ENCODE measurements at regions not wholly inside any gene's neighbourhood (a gene's known extent, or its start where the extent isn't known, plus 50 kb on each side); places are given as distances from the start of the nearest gene placed in this dataset.
"Not testable (repeated sequence)": the region's sequence is repeated elsewhere in the genome, so short reads cannot be mapped to it uniquely, and the experiment has no call there.

DNA sequence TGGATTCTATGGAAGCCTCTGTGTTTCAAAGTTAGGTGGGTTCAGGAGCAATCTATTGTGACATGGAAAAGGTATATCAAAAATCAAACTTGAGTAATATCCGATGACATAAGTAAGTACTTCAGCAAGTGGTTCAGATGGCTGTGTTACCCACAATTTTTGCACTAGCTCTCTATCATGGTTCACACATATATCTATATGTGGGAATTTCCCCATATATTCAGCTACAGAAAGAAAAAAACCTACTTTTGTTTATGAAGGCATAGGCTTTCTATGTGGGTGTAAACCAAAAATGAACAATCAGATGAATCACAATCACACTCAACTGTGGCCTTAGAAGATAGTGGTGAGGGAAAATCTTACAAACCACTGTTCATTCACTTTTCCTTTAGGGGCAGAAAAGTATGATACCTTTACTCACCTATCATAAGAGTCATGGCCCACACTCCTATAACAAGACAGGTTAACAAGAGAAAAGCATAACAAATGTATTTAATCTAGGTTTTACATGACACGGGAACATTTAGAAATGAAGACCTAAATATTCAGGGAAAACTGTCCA, 449.6 kb upstream of the HTR1E start:
- no peak for DNase-seq (ENCODE audit: extremely low read depth, low read depth, low spot score)

DNA sequence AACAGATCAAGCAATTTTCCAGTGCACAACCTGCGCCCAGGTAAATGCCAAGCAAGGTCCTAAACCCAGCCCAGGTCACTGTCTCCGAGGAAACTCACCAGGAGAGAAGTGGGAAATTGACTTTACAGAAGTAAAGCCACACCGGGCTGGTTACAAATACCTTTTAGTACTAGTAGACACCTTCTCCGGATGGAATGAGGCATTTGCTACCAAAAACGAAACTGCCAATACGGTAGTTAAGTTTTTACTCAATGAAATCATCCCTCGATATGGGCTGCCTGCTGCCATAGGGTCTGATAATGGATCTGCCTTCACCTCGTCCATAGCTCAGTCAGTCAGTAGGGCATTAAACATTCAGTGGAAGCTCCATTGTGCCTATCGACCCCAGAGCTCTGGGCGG, 459.0 kb upstream of the HTR1E start:
- not testable (repeated sequence) for DNase-seq (ENCODE audit: extremely low read depth, low read depth, low spot score)

- DNase-seq (ENCODE audit: extremely low read depth, low read depth, low spot score) = no peak
These were observed 459.7 kb upstream of the HTR1E start for GRCh38 chr6:86477500-86478148.

DNA sequence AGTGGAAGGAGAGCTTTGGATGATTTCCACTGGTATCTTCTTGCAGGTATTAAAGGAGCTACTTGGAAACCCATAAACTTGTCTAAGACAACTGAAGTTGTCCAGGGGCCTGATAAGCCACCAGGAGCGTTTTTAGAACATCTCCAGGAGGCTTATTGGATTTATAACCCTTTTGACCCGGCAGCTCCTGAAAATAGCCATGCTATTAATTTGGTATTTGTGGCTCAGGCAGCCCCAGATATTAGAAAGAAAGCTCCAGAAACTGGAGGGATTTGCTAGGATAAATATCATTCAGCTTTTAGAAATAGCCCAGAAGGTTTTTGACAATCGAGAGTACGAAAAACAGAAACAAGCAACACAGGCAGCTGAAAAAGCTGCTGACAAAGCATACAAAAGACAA, 461.0 kb upstream of the HTR1E start:
- no peak for DNase-seq (ENCODE audit: extremely low read depth, low read depth, low spot score)

- no peak for DNase-seq (ENCODE audit: extremely low read depth, low read depth, low spot score)
These were observed 463.2 kb upstream of the HTR1E start for GRCh38 chr6:86474081-86474480.

GRCh38 chr6:86471791-86472190, 465.5 kb upstream of the HTR1E start:
- DNase-seq (ENCODE audit: extremely low read depth, low read depth, low spot score) = no peak

GRCh38 chr6:86459978-86460377, 477.4 kb upstream of the HTR1E start:
- no peak for DNase-seq (ENCODE audit: extremely low read depth, low read depth, low spot score)

GRCh38 chr6:86456821-86457220, 480.5 kb upstream of the HTR1E start:
- no peak for DNase-seq (ENCODE audit: extremely low read depth, low read depth, low spot score)

- no peak for DNase-seq (ENCODE audit: extremely low read depth, low read depth, low spot score)
These were observed 484.1 kb upstream of the HTR1E start for GRCh38 chr6:86453232-86453631.

DNA sequence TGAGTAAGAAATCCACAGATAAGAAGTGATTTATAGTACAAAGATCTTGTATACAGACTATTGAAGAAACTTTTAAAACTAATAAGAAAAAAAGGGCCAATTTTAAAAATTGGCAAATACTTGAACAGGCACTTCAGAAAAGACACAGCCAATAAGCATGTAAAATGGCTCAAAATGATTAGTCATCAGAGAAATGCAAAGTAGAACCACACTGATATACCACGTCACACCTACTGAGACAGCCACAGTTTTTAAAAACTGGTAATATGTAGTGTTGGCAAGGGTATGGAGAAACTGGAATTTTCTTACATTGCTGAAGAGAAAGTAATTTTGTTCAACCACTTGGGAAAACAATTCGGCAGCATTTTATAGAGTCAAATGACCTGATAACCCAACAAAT, 488.9 kb upstream of the HTR1E start:
- DNase-seq (ENCODE audit: extremely low read depth, low read depth, low spot score) = no peak

DNA sequence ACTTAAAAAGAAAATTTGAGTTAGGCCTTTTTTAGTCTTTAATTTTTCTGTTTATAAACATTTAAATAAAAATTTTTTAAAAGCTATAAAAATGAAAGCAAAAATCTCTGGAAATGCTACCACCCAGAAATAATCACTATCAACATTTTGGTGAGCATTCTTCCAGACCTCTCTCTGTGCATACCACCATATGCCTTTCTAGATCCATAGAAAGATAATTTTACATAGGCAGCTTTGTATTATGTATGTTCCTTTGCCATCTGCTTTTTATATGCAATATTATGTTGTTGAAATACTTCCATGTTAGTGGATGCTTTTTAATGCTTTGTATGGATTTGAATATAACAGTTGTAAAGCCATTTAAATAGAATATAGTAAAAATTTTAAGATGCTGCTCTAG, 496.7 kb upstream of the HTR1E start:
- DNase-seq (ENCODE audit: extremely low read depth, low read depth, low spot score) = no peak

DNA sequence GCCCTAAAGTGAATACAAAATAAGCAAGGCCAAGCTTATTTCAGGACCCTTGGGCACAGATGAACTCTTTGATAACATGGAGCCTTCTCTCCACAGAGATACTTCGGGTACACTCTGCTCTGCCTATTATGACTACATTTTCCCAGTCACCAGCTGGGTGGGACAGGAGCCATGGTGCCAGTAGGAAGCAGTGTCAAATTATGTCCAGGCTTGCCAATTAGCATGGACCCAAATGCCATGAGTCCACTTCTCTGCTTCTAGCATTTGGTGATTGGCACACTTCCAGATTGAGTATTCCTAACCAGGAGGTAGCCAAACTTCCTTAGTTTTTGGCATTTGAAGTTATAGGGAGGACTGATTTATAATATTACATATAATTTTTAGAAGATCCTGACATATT, 513.8 kb upstream of the HTR1E start:
- DNase-seq (ENCODE audit: extremely low read depth, low read depth, low spot score) = no peak

GRCh38 chr6:86412057-86412456, 525.3 kb upstream of the HTR1E start:
- DNase-seq (ENCODE audit: extremely low read depth, low read depth, low spot score) = no peak

GRCh38 chr6:86407128-86407527, 530.2 kb upstream of the HTR1E start:
- no peak for DNase-seq (ENCODE audit: extremely low read depth, low read depth, low spot score)

- not testable (repeated sequence) for DNase-seq (ENCODE audit: extremely low read depth, low read depth, low spot score)
These were observed 544.5 kb upstream of the HTR1E start for GRCh38 chr6:86392850-86393249.

- DNase-seq (ENCODE audit: extremely low read depth, low read depth, low spot score) = no peak
These were observed 556.7 kb upstream of the HTR1E start for GRCh38 chr6:86380571-86381125.

GRCh38 chr6:86357877-86358276, 579.5 kb upstream of the HTR1E start:
- DNase-seq (ENCODE audit: extremely low read depth, low read depth, low spot score) = no peak

DNA sequence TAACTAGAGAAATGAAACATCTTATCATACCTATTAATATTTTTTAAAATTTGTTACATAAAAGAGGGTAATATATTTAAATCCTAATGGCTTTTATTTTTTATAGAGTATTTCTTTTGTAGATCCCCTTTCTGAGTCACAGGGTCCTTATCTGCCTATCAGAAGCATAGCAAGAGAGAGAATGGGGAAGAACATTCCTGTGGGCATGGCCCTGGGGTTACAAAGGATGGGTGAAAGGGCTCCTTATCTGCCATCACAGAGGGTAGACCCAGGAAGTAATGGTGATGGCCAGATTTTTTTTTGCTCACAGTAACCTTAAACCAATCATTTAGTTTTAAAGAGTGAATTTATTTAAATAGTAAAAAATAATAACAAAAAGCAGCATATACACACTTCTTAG, 582.1 kb upstream of the HTR1E start:
- no peak for DNase-seq (ENCODE audit: extremely low read depth, low read depth, low spot score)

GRCh38 chr6:86331919-86332318, 605.4 kb upstream of the HTR1E start:
- DNase-seq (ENCODE audit: extremely low read depth, low read depth, low spot score) = no peak

GRCh38 chr6:86331265-86331840, 606.0 kb upstream of the HTR1E start:
- DNase-seq (ENCODE audit: extremely low read depth, low read depth, low spot score) = no peak

DNA sequence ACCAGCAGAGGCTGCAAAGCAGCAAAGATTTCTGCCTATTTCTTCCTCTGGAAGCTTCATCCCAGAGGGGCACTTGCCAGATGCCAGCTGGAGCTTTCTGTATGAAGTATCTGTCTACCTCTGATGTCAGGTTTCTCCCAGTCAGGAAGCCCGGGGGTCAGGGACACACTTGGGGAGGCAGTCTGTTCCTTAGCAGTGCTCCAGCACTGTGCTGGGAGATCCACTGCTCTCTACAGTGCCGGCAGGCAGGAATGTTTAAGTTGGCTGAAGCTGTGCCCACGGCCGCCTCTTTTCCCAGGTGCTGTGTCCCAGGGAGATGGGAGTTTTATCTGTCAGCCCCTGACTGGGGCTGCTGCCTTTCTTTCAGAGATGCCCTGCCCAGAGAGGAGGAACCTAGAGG, 631.1 kb upstream of the HTR1E start:
- DNase-seq (ENCODE audit: extremely low read depth, low read depth, low spot score) = no peak

DNA sequence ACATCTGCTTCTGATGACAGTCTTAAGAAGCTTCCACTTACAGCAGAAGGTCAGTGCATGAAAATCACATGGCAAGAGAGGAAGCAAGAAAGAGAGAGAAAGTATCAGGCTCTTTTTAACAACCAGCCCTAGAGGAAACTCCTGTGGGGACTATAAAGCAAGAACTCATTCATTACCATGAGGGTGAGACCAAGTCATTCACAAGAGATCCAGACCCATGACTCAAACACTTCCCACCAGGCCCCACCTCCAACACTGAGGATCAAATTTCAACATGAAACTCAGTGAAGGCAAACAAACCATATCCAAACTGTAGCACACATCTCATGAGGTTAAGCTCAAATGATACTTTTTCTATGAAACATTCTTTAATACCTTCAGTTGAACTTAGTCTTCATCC, 643.2 kb upstream of the SYNCRIP start:
- DNase-seq (ENCODE audit: extremely low read depth, low read depth, low spot score) = no peak

All from glomerular endothelial cell (primary cell).